BE2C (cell line): ENCODE measurements at regions not wholly inside any gene's neighbourhood (a gene's known extent, or its start where the extent isn't known, plus 50 kb on each side); places are given as distances from the start of the nearest gene placed in this dataset.
A peak's percentile ranks its signal among the peaks of the same experiment; 100 is the strongest.

Experiments used
- DNase-seq: peaks from one replicate; pipeline ENCODE4 v3.0.0-alpha.2; 2020
- H3K27me3 ChIP-seq: fragments of 250-450 bp; sonication (Bioruptor Pico); 2 replicates; pipeline ENCODE4 v1.5.1; 2020; ENCODE audit warnings: mild to moderate bottlenecking
- H3K36me3 ChIP-seq: fragments of 250-450 bp; sonication (Bioruptor Pico); 2 replicates; pipeline ENCODE4 v1.5.1; 2020; ENCODE audit warnings: mild to moderate bottlenecking
- H3K4me1 ChIP-seq: fragments of 250-450 bp; sonication (Bioruptor Pico); 2 replicates; pipeline ENCODE4 v1.5.1; 2020
- H3K4me3 ChIP-seq: 2 replicates; pipeline ENCODE4 v1.5.1; 2011; ENCODE audit warnings: low read depth, low read length
- H3K9me3 ChIP-seq: fragments of 250-450 bp; sonication (Bioruptor Pico); 2 replicates; pipeline ENCODE4 v1.5.1; 2020
- TF ChIP-seq, protein P1 (sequence below): IDR thresholded peaks from 2 replicates; pipeline ENCODE4 v1.5.1; 2012; ENCODE audit warnings: mild to moderate bottlenecking, low read depth, low read length

DNA sequence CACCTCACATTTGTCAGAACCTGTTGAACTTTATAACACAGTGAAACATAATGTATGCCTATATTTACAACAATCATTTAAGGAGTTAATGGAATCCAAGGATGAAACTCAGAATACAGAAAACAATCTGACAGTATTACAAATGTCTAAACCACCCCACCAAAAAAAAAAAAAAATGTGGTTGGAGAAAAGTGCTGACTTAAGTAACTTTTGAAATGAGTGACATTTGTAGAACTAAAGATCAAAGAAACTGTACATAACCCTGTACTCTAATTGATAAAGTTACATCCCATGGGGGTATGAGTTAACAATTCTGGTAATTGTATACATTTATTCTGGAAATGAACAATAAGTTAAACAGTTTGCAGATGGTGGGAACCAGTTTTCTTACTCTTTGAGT is 372.1 kb upstream of the TMEFF2 start:
- no peaks in the 10 kb centered on the region for H3K27me3 ChIP-seq
- H3K9me3 ChIP-seq: no peaks in the 10 kb centered on the region
- no peaks in the 10 kb centered on the region for H3K4me1 ChIP-seq
- TF ChIP-seq, protein P1, sequence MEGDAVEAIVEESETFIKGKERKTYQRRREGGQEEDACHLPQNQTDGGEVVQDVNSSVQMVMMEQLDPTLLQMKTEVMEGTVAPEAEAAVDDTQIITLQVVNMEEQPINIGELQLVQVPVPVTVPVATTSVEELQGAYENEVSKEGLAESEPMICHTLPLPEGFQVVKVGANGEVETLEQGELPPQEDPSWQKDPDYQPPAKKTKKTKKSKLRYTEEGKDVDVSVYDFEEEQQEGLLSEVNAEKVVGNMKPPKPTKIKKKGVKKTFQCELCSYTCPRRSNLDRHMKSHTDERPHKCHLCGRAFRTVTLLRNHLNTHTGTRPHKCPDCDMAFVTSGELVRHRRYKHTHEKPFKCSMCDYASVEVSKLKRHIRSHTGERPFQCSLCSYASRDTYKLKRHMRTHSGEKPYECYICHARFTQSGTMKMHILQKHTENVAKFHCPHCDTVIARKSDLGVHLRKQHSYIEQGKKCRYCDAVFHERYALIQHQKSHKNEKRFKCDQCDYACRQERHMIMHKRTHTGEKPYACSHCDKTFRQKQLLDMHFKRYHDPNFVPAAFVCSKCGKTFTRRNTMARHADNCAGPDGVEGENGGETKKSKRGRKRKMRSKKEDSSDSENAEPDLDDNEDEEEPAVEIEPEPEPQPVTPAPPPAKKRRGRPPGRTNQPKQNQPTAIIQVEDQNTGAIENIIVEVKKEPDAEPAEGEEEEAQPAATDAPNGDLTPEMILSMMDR: no peak
- no peak overlapping the region for H3K4me3 ChIP-seq
- DNase-seq: no peak
- no peaks in the 10 kb centered on the region for H3K36me3 ChIP-seq

DNA sequence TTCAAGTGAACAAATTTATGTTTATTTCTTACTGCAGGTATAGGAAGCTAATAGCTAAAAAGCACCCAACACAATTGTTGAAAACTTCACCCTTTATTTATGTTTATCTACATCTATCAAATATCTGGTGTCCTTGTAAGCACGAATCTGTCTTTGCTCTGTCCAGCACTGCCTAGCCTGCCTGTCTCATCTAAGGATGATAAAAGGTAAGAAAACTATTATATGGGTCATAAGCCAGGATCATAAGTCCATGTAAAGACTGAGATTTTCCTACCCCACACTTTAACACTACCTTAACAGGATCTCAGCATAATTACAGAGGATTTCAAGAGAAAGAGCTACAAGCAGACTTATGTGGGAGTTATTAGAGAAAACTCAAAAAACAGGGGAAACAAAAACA is 365.6 kb upstream of the TMEFF2 start:
- Histone ChIP-seq H3K27me3 (no peaks in the 10 kb centered on the region), H3K4me1 (no peaks in the 10 kb centered on the region), H3K9me3 (no peaks in the 10 kb centered on the region), H3K36me3 (no peaks in the 10 kb centered on the region), H3K4me3 (no peak overlapping the region)
- no peak for DNase-seq
- TF ChIP-seq, protein P1: no peak

DNA sequence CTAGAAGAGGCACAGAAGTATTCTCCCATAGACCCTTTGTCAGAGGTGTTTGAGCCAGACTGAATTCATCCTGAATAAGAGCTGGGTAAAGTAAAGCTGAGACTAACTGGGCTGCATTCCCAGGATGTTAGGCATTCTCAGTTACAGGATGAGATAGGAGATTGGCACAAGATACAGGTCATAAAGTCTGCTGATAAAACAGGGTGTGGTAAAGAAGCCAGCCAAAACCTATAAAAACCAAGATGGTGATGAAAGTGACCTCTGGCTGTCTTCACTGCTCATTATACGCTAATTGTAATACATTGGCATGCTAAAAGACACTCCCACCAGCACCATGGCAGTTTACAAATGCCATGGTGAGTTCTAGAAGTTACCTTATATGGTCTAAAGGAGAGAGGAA is 364.9 kb upstream of the TMEFF2 start:
- Histone ChIP-seq H3K4me1 (no peaks in the 10 kb centered on the region), H3K9me3 (no peaks in the 10 kb centered on the region), H3K36me3 (no peaks in the 10 kb centered on the region), H3K27me3 (no peaks in the 10 kb centered on the region), H3K4me3 (no peak overlapping the region)
- TF ChIP-seq, protein P1: no peak
- DNase-seq: no peak

DNA sequence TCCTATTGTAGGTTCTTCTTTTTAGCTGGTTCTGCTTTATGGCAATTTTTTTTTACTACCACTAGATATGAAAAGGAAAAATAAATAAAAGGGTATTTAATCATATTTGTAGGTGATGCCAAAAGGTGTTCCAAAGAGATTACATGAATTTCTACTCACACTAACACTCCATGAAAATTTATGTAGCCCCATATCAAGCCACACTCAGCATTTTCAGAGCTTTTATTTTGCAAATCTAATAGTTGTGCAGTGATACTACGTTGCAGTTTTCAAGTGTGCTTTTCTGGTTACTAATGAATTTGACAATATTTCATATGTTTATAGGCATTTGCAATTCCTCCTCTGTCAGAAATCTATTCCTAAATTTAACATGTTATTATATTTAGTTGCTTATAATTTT is 363.9 kb upstream of the TMEFF2 start:
- TF ChIP-seq, protein P1: no peak
- no peaks in the 10 kb centered on the region for H3K9me3 ChIP-seq
- no peaks in the 10 kb centered on the region for H3K4me1 ChIP-seq
- H3K36me3 ChIP-seq: no peaks in the 10 kb centered on the region
- DNase-seq: no peak
- H3K4me3 ChIP-seq: no peak overlapping the region
- H3K27me3 ChIP-seq: no peaks in the 10 kb centered on the region

DNA sequence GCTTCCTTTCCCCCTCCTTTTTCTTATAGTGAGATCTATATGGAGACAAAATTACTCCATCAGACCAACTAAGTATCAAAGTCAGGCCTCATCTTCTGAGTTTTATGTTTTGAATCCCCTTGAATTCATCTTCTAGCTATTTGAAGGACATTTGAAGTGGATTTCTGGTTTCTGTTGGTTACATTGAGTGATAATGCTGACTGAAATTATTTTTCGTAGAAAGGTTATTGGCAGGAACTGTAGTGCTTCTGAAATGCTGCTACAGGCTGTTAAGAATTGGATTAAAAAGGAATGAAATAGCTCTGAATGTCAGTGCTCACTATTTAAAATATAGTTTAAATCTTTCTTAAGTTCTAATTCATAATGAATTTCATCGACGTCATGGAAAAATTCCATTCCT is 361.0 kb upstream of the TMEFF2 start:
- no peaks in the 10 kb centered on the region for H3K4me1 ChIP-seq

DNA sequence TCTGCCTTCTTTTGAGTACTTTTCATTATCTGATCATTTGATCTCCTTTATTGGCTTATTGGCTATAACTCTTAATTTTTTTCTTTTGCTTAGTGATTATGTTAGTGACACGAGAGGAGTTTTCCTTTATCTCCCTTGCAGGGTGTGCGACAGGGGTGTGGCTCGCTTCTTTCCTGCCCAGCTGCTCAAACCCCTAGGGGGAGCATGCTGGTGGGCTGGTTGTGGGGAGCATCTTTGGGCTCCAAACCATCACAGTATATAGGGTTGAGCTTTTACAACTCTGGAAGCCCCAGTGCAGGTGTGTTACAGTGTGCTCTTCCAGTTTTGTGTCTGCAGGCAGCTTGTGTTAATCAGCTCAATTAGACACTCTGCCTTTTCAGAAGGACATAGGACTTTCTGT is 357.0 kb upstream of the TMEFF2 start:
- no peak for DNase-seq
- no peak overlapping the region for H3K4me3 ChIP-seq
- TF ChIP-seq, protein P1: peak; percentile 36
- H3K36me3 ChIP-seq: no peaks in the 10 kb centered on the region
- no peaks in the 10 kb centered on the region for H3K27me3 ChIP-seq
- no peaks in the 10 kb centered on the region for H3K4me1 ChIP-seq
- H3K9me3 ChIP-seq: no peaks in the 10 kb centered on the region

More for the DNA sequence above, 361.0 kb upstream of the TMEFF2 start:
- Histone ChIP-seq H3K36me3 (no peaks in the 10 kb centered on the region), H3K4me3 (no peak overlapping the region), H3K27me3 (no peaks in the 10 kb centered on the region), H3K9me3 (no peaks in the 10 kb centered on the region)
- DNase-seq: no peak
- TF ChIP-seq, protein P1: no peak
